Activated CD4-positive, CD25-positive, alpha-beta regulatory T cell treated with anti-CD3 and anti-CD28 coated beads, Interleukin-2, amount 50 U/mL, for 24 hours (primary cell): ENCODE measurements at regions not wholly inside any gene's neighbourhood (a gene's known extent, or its start where the extent isn't known, plus 50 kb on each side); places are given as distances from the start of the nearest gene placed in this dataset.

Source experiments
- ATAC-seq, 2 donors: fragments of 150-1000 bp; cut with Tn5 transposase; one replicate each; pipeline ENCODE4 v1.10.0; 2021; ENCODE audit warnings: mild to moderate bottlenecking in 1 of 2, moderate library complexity in 1 of 2

GRCh38 chr5:74141053-74141452, 499.5 kb downstream of the ENC1 start:
- ATAC-seq, result no peak

- no peak for ATAC-seq
Measured at GRCh38 chr5:74140409-74140808, 500.1 kb downstream of the ENC1 start.

- ATAC-seq, result no peak
Measured at GRCh38 chr5:74139589-74139988, 500.9 kb downstream of the ENC1 start.

- ATAC-seq, result no peak
Measured at GRCh38 chr5:74138721-74139120, 501.8 kb downstream of the ENC1 start.

GRCh38 chr5:74136276-74136825, 504.2 kb downstream of the ENC1 start:
- no peak for ATAC-seq

- ATAC-seq, result no peak
Measured at GRCh38 chr5:74135033-74135432, 505.5 kb downstream of the ENC1 start.

GRCh38 chr5:74132485-74132884, 506.5 kb downstream of the ARHGEF28 start:
- ATAC-seq, result no peak

GRCh38 chr5:74131250-74131649, 505.3 kb downstream of the ARHGEF28 start:
- ATAC-seq, result no peak

- ATAC-seq, result no peak
Measured at GRCh38 chr5:74130155-74130897, 504.3 kb downstream of the ARHGEF28 start.

- ATAC-seq, result no peak
Measured at GRCh38 chr5:74127381-74128320, 501.7 kb downstream of the ARHGEF28 start.

- ATAC-seq, result no peak
Measured at GRCh38 chr5:74126294-74126693, 500.3 kb downstream of the ARHGEF28 start.

- no peak for ATAC-seq
Measured at GRCh38 chr5:74124826-74125225, 498.8 kb downstream of the ARHGEF28 start.

- no peak for ATAC-seq
Measured at GRCh38 chr5:74123929-74124328, 497.9 kb downstream of the ARHGEF28 start.

- no peak for ATAC-seq
Measured at GRCh38 chr5:74122979-74123590, 497.1 kb downstream of the ARHGEF28 start.

- no peak for ATAC-seq
Measured at GRCh38 chr5:74122175-74122574, 496.2 kb downstream of the ARHGEF28 start.

GRCh38 chr5:74120585-74120984, 494.6 kb downstream of the ARHGEF28 start:
- ATAC-seq, result no peak

GRCh38 chr5:74118071-74118470, 492.1 kb downstream of the ARHGEF28 start:
- ATAC-seq, result no peak

- no peak for ATAC-seq
Measured at GRCh38 chr5:74116984-74117383, 491.0 kb downstream of the ARHGEF28 start.

GRCh38 chr5:74116266-74116665, 490.3 kb downstream of the ARHGEF28 start:
- no peak for ATAC-seq

- ATAC-seq, result no peak
Measured at GRCh38 chr5:74113927-74114326, 487.9 kb downstream of the ARHGEF28 start.

GRCh38 chr5:74113196-74113540, 487.2 kb downstream of the ARHGEF28 start:
- ATAC-seq, result no peak

- no peak for ATAC-seq
Measured at GRCh38 chr5:74112372-74113195, 486.6 kb downstream of the ARHGEF28 start.
